ENCODE measurements at regions not wholly inside any gene's neighbourhood (a gene's known extent, or its start where the extent isn't known, plus 50 kb on each side); places are given as distances from the start of the nearest gene placed in this dataset.

- TF ChIP-seq CTCF (IDR thresholded peaks at IDR 0.05): no peak
- TF ChIP-seq POLR2A (IDR thresholded peaks at IDR 0.05): no peak
Observed at GRCh38 chr12:13707829-13708228, 273.6 kb downstream of the GRIN2B start.
